OCI-LY3 (cell line): ENCODE measurements at regions not wholly inside any gene's neighbourhood (a gene's known extent, or its start where the extent isn't known, plus 50 kb on each side); places are given as distances from the start of the nearest gene placed in this dataset.
A peak's percentile ranks its signal among the peaks of the same experiment; 100 is the strongest.

Source experiments
- H2AFZ ChIP-seq: fragments of 200-600, 300-600 bp; shearing (Covaris generic); 2 replicates; pipeline ENCODE4 v1.6.0; 2014; ENCODE audit warnings: antibody characterized with exemption, low read depth, low read length
- H3K27ac ChIP-seq: fragments of 200-600, 300-600 bp; sonication (generic); 2 replicates; pipeline ENCODE4 v1.5.1; 2014; ENCODE audit warnings: mild to moderate bottlenecking, low read length, moderate library complexity, mixed read lengths
- H3K27me3 ChIP-seq: fragments of 200-600, 300-600 bp; sonication (generic); 2 replicates; pipeline ENCODE4 v1.6.1; 2014; ENCODE audit warnings: low read depth, low read length, mixed read lengths
- H3K36me3 ChIP-seq: fragments of 200-600, 300-600 bp; sonication (generic); replicated peaks from 2 replicates; pipeline ENCODE3; 2014; ENCODE audit warnings: low read depth, low read length, mixed read lengths
- H3K4me1 ChIP-seq: fragments of 300-600, 200-600 bp; sonication (generic); 2 replicates; pipeline ENCODE4 v1.6.1; 2014; ENCODE audit warnings: low read length, mixed read lengths
- H3K4me2 ChIP-seq: fragments of 200-600, 300-600 bp; sonication (generic); 2 replicates; pipeline ENCODE4 v1.6.1; 2014; ENCODE audit warnings: low read length, mixed read lengths
- H3K4me3 ChIP-seq: fragments of 300-600, 200-600 bp; sonication (generic); 2 replicates; pipeline ENCODE4 v1.5.1; 2014; ENCODE audit warnings: antibody characterized with exemption, mild to moderate bottlenecking, low read length, moderate library complexity
- H3K79me2 ChIP-seq: fragments of 300-600, 200-600 bp; shearing (Covaris generic); 2 replicates; pipeline ENCODE4 v1.6.1; 2014; ENCODE audit warnings: mild to moderate bottlenecking, low read length, mixed read lengths
- H3K9ac ChIP-seq: fragments of 300-600, 200-600 bp; shearing (Covaris generic); 2 replicates; pipeline ENCODE4 v1.6.0; 2014; ENCODE audit warnings: mild to moderate bottlenecking, low read length, moderate library complexity
- H3K9me3 ChIP-seq: fragments of 200-600, 300-600 bp; shearing (Covaris generic); 2 replicates; pipeline ENCODE4 v1.6.1; 2014; ENCODE audit warnings: low read length, mixed read lengths; ENCODE audit not compliant: insufficient read depth
- H4K20me1 ChIP-seq: fragments of 200-600, 300-600 bp; sonication (generic); 2 replicates; pipeline ENCODE4 v1.6.1; 2016; ENCODE audit warnings: low read length, mixed read lengths; ENCODE audit not compliant: insufficient read depth
- CTCF ChIP-seq: fragments of 200-600, 300-600 bp; sonication (generic); IDR thresholded peaks from 2 replicates; pipeline ENCODE4 v1.5.1; 2014; ENCODE audit warnings: antibody characterized with exemption, low read length, low read depth
- EZH2phosphoT487 ChIP-seq: fragments of 200-600 bp; shearing (Covaris generic); IDR thresholded peaks from 2 replicates; pipeline ENCODE4 v1.6.1; 2018; ENCODE audit warnings: antibody characterized with exemption, mixed run types, low read depth

GRCh38 chr7:136293841-136294391 is 316.8 kb upstream of the MTPN start:
- Histone ChIP-seq H3K36me3 (no peaks in the 10 kb centered on the region), H2AFZ (no peak overlapping the region), H3K79me2 (no peaks in the 10 kb centered on the region), H3K27me3 (peaks cover 8% of the 10 kb centered on the region), H3K9me3 (no peaks in the 10 kb centered on the region), H3K27ac (no peak overlapping the region), H3K4me2 (no peak overlapping the region), H4K20me1 (no peaks in the 10 kb centered on the region), H3K4me3 (no peak overlapping the region), H3K9ac (no peak overlapping the region), H3K4me1 (peaks cover 7% of the 10 kb centered on the region; the same call in 1 of the 2 replicates)
- TF ChIP-seq CTCF (no peak), EZH2phosphoT487 (no peak)

DNA sequence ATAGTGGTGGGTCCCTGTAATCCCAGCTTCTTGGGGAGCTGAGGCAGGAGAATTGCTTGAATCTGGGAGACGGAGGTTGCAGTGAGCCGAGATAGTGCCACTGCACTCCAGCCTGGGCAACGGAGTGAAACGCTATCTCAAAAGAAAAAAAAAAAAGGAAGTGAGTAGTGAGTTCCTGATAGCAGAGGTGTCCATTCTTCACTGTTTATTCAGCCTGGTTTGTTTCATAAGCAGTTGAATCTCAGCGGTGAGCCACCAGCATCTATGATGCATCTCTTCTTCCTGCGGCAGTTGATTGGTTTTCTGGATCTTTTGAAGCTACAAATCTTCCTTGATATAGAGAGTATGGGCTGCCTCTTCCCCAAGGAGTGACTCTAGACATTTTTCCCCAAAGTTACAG is 316.1 kb upstream of the MTPN start:
- Histone ChIP-seq H3K36me3 (no peaks in the 10 kb centered on the region), H3K4me3 (no peak overlapping the region), H3K9ac (no peak overlapping the region), H3K27me3 (peaks cover 8% of the 10 kb centered on the region), H3K9me3 (no peaks in the 10 kb centered on the region), H3K79me2 (no peaks in the 10 kb centered on the region), H2AFZ (no peak overlapping the region), H3K4me2 (peak overlapping the region; percentile 40), H4K20me1 (no peaks in the 10 kb centered on the region), H3K27ac (no peak overlapping the region), H3K4me1 (peaks cover 7% of the 10 kb centered on the region; the same call in 1 of the 2 replicates)
- no peak for TF ChIP-seq CTCF
- TF ChIP-seq EZH2phosphoT487, result no peak

GRCh38 chr7:136292365-136292764 is 315.2 kb upstream of the MTPN start:
- Histone ChIP-seq H3K4me3 (no peak overlapping the region), H4K20me1 (no peaks in the 10 kb centered on the region), H2AFZ (no peak overlapping the region), H3K9me3 (no peaks in the 10 kb centered on the region), H3K9ac (no peak overlapping the region), H3K27me3 (peaks cover 8% of the 10 kb centered on the region), H3K4me2 (no peak overlapping the region), H3K79me2 (no peaks in the 10 kb centered on the region), H3K4me1 (peaks cover 7% of the 10 kb centered on the region; the same call in 1 of the 2 replicates), H3K36me3 (no peaks in the 10 kb centered on the region), H3K27ac (no peak overlapping the region)
- TF ChIP-seq CTCF, result no peak
- no peak for TF ChIP-seq EZH2phosphoT487

DNA sequence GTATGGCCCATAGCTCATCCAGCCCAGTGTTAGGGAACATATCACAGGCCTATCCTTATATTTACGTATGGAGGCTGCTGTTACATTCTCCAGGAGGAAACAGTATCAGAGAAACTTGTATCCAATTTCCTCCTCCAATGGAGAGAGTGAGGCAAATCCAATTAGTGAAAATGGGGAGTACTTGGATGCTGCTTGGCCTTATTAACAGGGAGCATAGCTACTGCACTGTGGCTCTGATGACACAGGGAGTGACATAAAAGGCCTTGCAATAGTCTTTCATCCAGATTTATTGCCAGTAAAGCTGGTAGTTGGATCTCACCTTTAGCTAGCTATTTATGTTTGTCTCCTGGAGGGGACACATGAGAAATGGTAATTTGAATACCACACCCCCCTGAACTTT is 313.2 kb upstream of the MTPN start:
- no peak overlapping the region for H3K9ac ChIP-seq
- H3K27ac ChIP-seq, result no peak overlapping the region
- H3K79me2 ChIP-seq, result no peaks in the 10 kb centered on the region
- peaks cover 7% of the 10 kb centered on the region; the same call in 1 of the 2 replicates for H3K4me1 ChIP-seq
- TF ChIP-seq CTCF (no peak), EZH2phosphoT487 (no peak)
- no peaks in the 10 kb centered on the region for H4K20me1 ChIP-seq
- no peak overlapping the region for H3K4me3 ChIP-seq
- H3K27me3 ChIP-seq, result peaks cover 8% of the 10 kb centered on the region
- no peak overlapping the region for H2AFZ ChIP-seq
- no peaks in the 10 kb centered on the region for H3K36me3 ChIP-seq
- no peaks in the 10 kb centered on the region for H3K9me3 ChIP-seq
- no peak overlapping the region for H3K4me2 ChIP-seq
